K562 (cell line): ENCODE measurements at regions not wholly inside any gene's neighbourhood (a gene's known extent, or its start where the extent isn't known, plus 50 kb on each side); places are given as distances from the start of the nearest gene placed in this dataset.

Experiments
- CTCF ChIP-seq, 3 experiments: IDR thresholded peaks in 2 of 3; conservative IDR thresholded peaks in 1 of 3; 2 replicates each; pipeline ENCODE4 v1.5.1; 2011 to 2012; ENCODE audit warnings: low read length in 3 of 3, mild to moderate bottlenecking in 3 of 3, control low read depth in 2 of 3, improper control_type of control experiment in 1 of 3, inconsistent platforms in 1 of 3, low read depth in 1 of 3, mixed read lengths in 1 of 3, moderate library complexity in 1 of 3; ENCODE audit not compliant: insufficient read depth in 2 of 3
- DPF2 ChIP-seq: fragments of 450-650 bp; IDR thresholded peaks from 2 replicates; pipeline ENCODE4 v1.6.1; 2016
- HIVEP1 ChIP-seq: fragments of 250-450 bp; sonication (Bioruptor Pico); IDR thresholded peaks from 2 replicates; pipeline ENCODE4 v1.4.0; 2020; ENCODE audit warnings: mild to moderate bottlenecking
- HNRNPH1 ChIP-seq: fragments of 200-400 bp; formaldehyde crosslinking; optimal IDR thresholded peaks from 2 replicates; pipeline ENCODE3; 2017; ENCODE audit warnings: low read depth, mild to moderate bottlenecking, low read length, moderate library complexity
- KHSRP ChIP-seq: fragments of 450-650 bp; IDR thresholded peaks from 2 replicates; pipeline ENCODE4 v1.6.1; 2017
- MLLT1 ChIP-seq, 2 experiments: fragments of 450-650 bp; IDR thresholded peaks; 2 replicates each; pipeline ENCODE4 v1.6.1; 2016
- MTA3 ChIP-seq: fragments of 450-650 bp; formaldehyde crosslinking; IDR thresholded peaks from 2 replicates; pipeline ENCODE4 v1.6.1; 2017; ENCODE audit warnings: mild to moderate bottlenecking, borderline replicate concordance
- NR1H2 ChIP-seq: sonication (generic); formaldehyde crosslinking; IDR thresholded peaks from 2 replicates; pipeline ENCODE4 v1.4.0; 2020; ENCODE audit warnings: mild to moderate bottlenecking, missing genetic modification reagents
- NR2F6 ChIP-seq: fragments of 450-650 bp; formaldehyde crosslinking; IDR thresholded peaks from 2 replicates; pipeline ENCODE4 v1.4.0; 2020; ENCODE audit warnings: mild to moderate bottlenecking
- PHB2 ChIP-seq: fragments of 450-650 bp; IDR thresholded peaks from 2 replicates; pipeline ENCODE4 v1.6.1; 2017; ENCODE audit warnings: low read depth
- POLR2AphosphoS5 ChIP-seq: IDR thresholded peaks from 2 replicates; pipeline ENCODE4 v1.6.1; 2011; ENCODE audit warnings: mild to moderate bottlenecking, low read depth, low read length, moderate library complexity; ENCODE audit not compliant: control insufficient read depth, insufficient read depth
- SMAD1 ChIP-seq: fragments of 150-350 bp; IDR thresholded peaks from 2 replicates; pipeline ENCODE4 v1.6.1; 2014; ENCODE audit warnings: low read length, low read depth; ENCODE audit not compliant: partially characterized antibody
- SMARCA5 ChIP-seq: fragments of 450-650 bp; IDR thresholded peaks from 2 replicates; pipeline ENCODE4 v1.6.1; 2016
- THRAP3 ChIP-seq: fragments of 450-650 bp; IDR thresholded peaks from 2 replicates; pipeline ENCODE4 v1.6.1; 2016; ENCODE audit warnings: mild to moderate bottlenecking, inconsistent platforms, borderline replicate concordance
- XRCC3 ChIP-seq: fragments of 450-650 bp; IDR thresholded peaks from 2 replicates; pipeline ENCODE4 v1.6.1; 2017; ENCODE audit warnings: mild to moderate bottlenecking, moderate library complexity
- ZBTB7A ChIP-seq: IDR thresholded peaks from 2 replicates; pipeline ENCODE4 v1.6.1; 2011; ENCODE audit warnings: low read depth, mild to moderate bottlenecking, low read length, moderate library complexity, borderline replicate concordance; ENCODE audit not compliant: control insufficient read depth
- ZNF133 ChIP-seq: fragments of 250-450 bp; sonication (Bioruptor Pico); IDR thresholded peaks from 2 replicates; pipeline ENCODE4 v1.4.0; 2020; ENCODE audit warnings: mild to moderate bottlenecking
- ZNF197 ChIP-seq: fragments of 200-800 bp; sonication (Bioruptor generic); IDR thresholded peaks from 2 replicates; pipeline ENCODE4 v1.6.1; 2016; ENCODE audit warnings: low read depth, missing genetic modification characterization, missing compliant biosample characterization
- TF ChIP-seq, protein P1 (sequence below): fragments of 450-650 bp; IDR thresholded peaks from 2 replicates; pipeline ENCODE4 v1.6.1; 2016; ENCODE audit warnings: low read depth

DNA sequence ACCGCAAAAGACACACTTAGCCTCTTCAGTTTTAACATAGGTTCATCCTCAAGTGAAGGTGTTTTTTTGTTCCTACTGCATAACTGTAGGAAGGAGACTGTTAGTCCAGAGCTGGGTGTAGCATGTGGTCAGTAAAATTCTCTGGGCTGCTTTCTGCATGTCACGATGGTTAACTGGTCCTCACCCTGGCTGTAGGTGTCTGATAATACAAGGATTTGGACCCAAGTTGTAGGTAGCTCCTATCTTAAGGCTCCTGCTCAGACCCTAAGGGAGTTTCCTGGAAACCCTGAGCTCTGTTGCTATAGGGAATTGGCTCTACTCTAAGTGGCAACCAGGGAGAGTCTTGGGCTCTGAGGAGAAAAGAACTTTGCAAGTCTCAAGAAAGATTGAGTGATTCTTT, 112.9 kb downstream of the SAMD9 start (continued):
- TF ChIP-seq MLLT1 (IDR thresholded peaks at IDR 0.05) (no peak), SMARCA5 (no peak), KHSRP (no peak), NR1H2 (CRISPR knock-in tag) (no peak), SMAD1 (no peak), POLR2AphosphoS5 (peak; percentile 75; the same call in 1 of the 2 replicates), MTA3 (0 out of 2 replicates have a peak, but pooled peaks have one; percentile 26), HIVEP1 (CRISPR knock-in tag) (no peak), DPF2 (peak; percentile 81), CTCF (IDR thresholded peaks at IDR 0.05 in 2 of 3, conservative IDR thresholded peaks at IDR 0.05 in 1 of 3; ENCODE audit: insufficient read depth in 2 of 3, low read depth in 1 of 3, low read length in 3 of 3) (no peak), NR2F6 (CRISPR knock-in tag) (no peak), ZNF197 (CRISPR knock-in tag) (no peak), HNRNPH1 (no peak), XRCC3 (no peak), PHB2 (no peak), ZNF133 (CRISPR knock-in tag) (no peak), THRAP3 (no peak), ZBTB7A (no peak)
- TF ChIP-seq, protein P1, sequence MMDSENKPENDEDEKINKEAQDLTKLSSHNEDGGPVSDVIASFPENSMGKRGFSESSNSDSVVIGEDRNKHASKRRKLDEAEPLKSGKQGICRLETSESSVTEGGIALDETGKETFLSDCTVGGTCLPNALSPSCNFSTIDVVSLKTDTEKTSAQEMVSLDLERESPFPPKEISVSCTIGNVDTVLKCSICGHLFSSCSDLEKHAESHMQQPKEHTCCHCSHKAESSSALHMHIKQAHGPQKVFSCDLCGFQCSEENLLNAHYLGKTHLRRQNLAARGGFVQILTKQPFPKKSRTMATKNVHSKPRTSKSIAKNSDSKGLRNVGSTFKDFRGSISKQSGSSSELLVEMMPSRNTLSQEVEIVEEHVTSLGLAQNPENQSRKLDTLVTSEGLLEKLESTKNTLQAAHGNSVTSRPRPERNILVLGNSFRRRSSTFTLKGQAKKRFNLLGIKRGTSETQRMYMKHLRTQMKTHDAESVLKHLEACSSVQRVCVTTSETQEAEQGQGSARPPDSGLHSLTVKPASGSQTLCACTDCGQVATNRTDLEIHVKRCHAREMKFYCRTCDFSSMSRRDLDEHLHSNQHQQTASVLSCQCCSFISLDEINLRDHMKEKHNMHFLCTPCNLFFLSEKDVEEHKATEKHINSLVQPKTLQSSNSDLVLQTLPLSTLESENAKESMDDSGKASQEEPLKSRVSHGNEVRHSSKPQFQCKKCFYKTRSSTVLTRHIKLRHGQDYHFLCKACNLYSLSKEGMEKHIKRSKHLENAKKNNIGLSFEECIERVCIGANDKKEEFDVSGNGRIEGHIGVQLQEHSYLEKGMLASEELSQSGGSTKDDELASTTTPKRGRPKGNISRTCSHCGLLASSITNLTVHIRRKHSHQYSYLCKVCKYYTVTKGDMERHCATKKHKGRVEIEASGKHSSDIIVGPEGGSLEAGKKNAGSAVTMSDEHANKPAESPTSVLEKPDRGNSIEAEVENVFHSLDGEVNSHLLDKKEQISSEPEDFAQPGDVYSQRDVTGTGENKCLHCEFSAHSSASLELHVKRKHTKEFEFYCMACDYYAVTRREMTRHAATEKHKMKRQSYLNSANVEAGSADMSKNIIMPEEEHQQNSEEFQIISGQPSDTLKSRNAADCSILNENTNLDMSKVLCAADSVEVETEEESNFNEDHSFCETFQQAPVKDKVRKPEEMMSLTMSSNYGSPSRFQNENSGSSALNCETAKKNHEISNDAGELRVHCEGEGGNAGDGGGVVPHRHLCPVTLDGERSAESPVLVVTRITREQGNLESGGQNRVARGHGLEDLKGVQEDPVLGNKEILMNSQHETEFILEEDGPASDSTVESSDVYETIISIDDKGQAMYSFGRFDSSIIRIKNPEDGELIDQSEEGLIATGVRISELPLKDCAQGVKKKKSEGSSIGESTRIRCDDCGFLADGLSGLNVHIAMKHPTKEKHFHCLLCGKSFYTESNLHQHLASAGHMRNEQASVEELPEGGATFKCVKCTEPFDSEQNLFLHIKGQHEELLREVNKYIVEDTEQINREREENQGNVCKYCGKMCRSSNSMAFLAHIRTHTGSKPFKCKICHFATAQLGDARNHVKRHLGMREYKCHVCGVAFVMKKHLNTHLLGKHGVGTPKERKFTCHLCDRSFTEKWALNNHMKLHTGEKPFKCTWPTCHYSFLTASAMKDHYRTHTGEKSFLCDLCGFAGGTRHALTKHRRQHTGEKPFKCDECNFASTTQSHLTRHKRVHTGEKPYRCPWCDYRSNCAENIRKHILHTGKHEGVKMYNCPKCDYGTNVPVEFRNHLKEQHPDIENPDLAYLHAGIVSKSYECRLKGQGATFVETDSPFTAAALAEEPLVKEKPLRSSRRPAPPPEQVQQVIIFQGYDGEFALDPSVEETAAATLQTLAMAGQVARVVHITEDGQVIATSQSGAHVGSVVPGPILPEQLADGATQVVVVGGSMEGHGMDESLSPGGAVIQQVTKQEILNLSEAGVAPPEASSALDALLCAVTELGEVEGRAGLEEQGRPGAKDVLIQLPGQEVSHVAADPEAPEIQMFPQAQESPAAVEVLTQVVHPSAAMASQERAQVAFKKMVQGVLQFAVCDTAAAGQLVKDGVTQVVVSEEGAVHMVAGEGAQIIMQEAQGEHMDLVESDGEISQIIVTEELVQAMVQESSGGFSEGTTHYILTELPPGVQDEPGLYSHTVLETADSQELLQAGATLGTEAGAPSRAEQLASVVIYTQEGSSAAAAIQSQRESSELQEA = no peak
